Renal cortical epithelial cell (primary cell): ENCODE measurements at regions not wholly inside any gene's neighbourhood (a gene's known extent, or its start where the extent isn't known, plus 50 kb on each side); places are given as distances from the start of the nearest gene placed in this dataset.

Source experiments
- DNase-seq: peaks from one replicate; pipeline ENCODE4 v3.0.0-alpha.2; 2011; ENCODE audit warnings: low read depth

- DNase-seq, result peak; percentile 5
These were observed 549.5 kb upstream of the ARGLU1 start for GRCh38 chr13:107117327-107118012.

GRCh38 chr13:107113387-107113786, 545.5 kb upstream of the ARGLU1 start:
- no peak for DNase-seq

GRCh38 chr13:107111248-107111647, 543.3 kb upstream of the ARGLU1 start:
- no peak for DNase-seq

GRCh38 chr13:107104631-107105030, 536.7 kb upstream of the ARGLU1 start:
- DNase-seq, result peak; percentile 2

- no peak for DNase-seq
These were observed 534.7 kb upstream of the ARGLU1 start for GRCh38 chr13:107102676-107103075.

GRCh38 chr13:107099661-107100060, 531.7 kb upstream of the ARGLU1 start:
- peak; percentile 73 for DNase-seq

- no peak for DNase-seq
These were observed 530.0 kb upstream of the ARGLU1 start for GRCh38 chr13:107097916-107098315.

GRCh38 chr13:107095876-107096275, 527.9 kb upstream of the ARGLU1 start:
- DNase-seq, result no peak

- DNase-seq, result no peak
These were observed 523.9 kb upstream of the ARGLU1 start for GRCh38 chr13:107091861-107092260.

- DNase-seq, result no peak
These were observed 523.5 kb upstream of the ARGLU1 start for GRCh38 chr13:107091428-107091827.

- DNase-seq, result no peak
These were observed 520.1 kb upstream of the ARGLU1 start for GRCh38 chr13:107088061-107088460.

GRCh38 chr13:107079423-107080049, 511.6 kb upstream of the ARGLU1 start:
- no peak for DNase-seq

- DNase-seq, result no peak
These were observed 510.4 kb upstream of the ARGLU1 start for GRCh38 chr13:107078229-107078765.

- DNase-seq, result peak; percentile 63
These were observed 508.9 kb upstream of the ARGLU1 start for GRCh38 chr13:107076801-107077200.

- no peak for DNase-seq
These were observed 507.6 kb upstream of the ARGLU1 start for GRCh38 chr13:107075576-107075975.

GRCh38 chr13:107070792-107071191, 502.9 kb upstream of the ARGLU1 start:
- no peak for DNase-seq

- peak; percentile 14 for DNase-seq
These were observed 501.3 kb upstream of the ARGLU1 start for GRCh38 chr13:107069108-107069776.

GRCh38 chr13:107067381-107067780, 499.4 kb upstream of the ARGLU1 start:
- DNase-seq, result no peak

- no peak for DNase-seq
These were observed 498.4 kb upstream of the ARGLU1 start for GRCh38 chr13:107066355-107066754.

- DNase-seq, result no peak
These were observed 497.1 kb upstream of the ARGLU1 start for GRCh38 chr13:107065036-107065435.

GRCh38 chr13:107057028-107057631, 489.2 kb upstream of the ARGLU1 start:
- DNase-seq, result no peak
